ENCODE measurements at regions not wholly inside any gene's neighbourhood (a gene's known extent, or its start where the extent isn't known, plus 50 kb on each side); places are given as distances from the start of the nearest gene placed in this dataset.

DNA sequence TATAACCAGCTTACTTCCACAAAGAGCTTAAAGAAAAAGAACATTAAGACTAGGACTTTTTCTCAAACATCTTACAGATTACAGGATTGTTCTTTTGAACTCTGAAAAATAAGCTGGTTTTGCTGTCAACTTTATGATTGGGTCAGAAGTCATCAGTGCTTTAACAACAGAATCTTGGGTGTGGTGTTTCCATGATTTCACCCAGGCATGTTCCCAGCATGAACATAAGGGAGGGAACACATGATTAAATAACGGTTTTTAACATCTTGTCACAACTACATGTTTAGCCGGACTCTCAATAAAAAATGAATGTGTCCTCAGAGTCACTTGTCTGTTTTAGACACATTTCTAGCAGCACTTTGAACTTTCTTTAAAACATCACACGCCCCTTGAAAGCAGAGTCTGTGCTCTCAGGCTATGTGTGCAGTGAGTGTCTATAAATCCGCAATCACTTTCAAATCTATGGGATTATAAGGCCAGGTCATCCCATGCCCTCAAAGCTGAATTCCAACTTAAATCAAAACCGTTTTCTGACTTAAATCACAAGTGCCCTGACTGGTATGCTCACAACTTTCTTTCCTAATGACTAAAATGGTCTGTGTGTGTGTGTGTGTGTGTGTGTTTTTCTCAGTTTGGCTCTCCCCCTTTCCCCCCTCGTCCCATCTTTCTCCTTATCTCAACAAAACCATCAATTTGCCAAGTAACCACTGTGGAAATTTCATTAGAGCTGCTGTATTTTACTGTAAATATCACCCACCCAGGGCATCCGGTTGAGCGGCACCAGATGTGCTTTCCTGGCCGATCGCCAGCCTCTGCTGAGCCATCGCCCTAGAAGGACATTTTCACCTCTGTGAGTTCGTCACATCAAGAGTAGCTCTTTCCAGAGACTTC, 216.8 kb upstream of the DTNBP1 start (continued):
- TF ChIP-seq, protein P1, sequence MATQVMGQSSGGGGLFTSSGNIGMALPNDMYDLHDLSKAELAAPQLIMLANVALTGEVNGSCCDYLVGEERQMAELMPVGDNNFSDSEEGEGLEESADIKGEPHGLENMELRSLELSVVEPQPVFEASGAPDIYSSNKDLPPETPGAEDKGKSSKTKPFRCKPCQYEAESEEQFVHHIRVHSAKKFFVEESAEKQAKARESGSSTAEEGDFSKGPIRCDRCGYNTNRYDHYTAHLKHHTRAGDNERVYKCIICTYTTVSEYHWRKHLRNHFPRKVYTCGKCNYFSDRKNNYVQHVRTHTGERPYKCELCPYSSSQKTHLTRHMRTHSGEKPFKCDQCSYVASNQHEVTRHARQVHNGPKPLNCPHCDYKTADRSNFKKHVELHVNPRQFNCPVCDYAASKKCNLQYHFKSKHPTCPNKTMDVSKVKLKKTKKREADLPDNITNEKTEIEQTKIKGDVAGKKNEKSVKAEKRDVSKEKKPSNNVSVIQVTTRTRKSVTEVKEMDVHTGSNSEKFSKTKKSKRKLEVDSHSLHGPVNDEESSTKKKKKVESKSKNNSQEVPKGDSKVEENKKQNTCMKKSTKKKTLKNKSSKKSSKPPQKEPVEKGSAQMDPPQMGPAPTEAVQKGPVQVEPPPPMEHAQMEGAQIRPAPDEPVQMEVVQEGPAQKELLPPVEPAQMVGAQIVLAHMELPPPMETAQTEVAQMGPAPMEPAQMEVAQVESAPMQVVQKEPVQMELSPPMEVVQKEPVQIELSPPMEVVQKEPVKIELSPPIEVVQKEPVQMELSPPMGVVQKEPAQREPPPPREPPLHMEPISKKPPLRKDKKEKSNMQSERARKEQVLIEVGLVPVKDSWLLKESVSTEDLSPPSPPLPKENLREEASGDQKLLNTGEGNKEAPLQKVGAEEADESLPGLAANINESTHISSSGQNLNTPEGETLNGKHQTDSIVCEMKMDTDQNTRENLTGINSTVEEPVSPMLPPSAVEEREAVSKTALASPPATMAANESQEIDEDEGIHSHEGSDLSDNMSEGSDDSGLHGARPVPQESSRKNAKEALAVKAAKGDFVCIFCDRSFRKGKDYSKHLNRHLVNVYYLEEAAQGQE (IDR thresholded peaks at IDR 0.05; ENCODE audit: unreplicated experiment), result no peak
- TF ChIP-seq CREB1 (CRISPR knock-in tag; IDR thresholded peaks at IDR 0.05; ENCODE audit: low read depth), result no peak
- no peak for TF ChIP-seq JUNB (IDR thresholded peaks at IDR 0.05; ENCODE audit: unreplicated experiment)
- no peak for TF ChIP-seq POLR2AphosphoS5 (IDR thresholded peaks at IDR 0.05; ENCODE audit: low read depth)
- TF ChIP-seq EZH2 (IDR thresholded peaks at IDR 0.05; ENCODE audit: low read depth, unreplicated experiment), result no peak
- TF ChIP-seq NANOG (IDR thresholded peaks at IDR 0.05; ENCODE audit: borderline replicate concordance), result no peak

DNA sequence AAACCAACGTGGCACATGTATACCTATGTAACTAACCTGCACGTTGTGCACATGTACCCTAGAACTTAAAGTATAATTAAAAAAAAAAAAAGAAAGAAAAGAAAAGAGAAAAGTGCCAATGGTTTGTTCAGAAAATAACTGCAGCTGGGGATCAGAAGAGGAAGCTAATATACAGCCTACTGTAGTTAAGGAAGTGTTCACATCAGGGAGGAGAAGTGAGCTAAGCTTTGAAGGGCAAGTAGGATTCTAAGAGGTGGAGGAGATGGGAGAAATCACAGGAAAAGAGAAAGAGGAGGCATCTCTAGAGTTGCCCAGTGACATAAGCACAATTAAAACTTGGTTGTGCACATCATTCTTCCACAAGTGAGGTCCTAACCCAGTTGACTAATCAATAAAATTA, 214.4 kb upstream of the DTNBP1 start:
- Mint-ChIP-seq H3K4me1 (peaks cover 18% of the 10 kb centered on the region), H3K9me3 (no peaks in the 10 kb centered on the region), H3K36me3 (ENCODE audit: low read depth) (no peaks in the 10 kb centered on the region), H3K27ac (no peak overlapping the region), H3K27me3 (ENCODE audit: insufficient read depth, low read depth, poor library complexity) (peaks cover 3% of the 10 kb centered on the region), H3K4me3 (no peak overlapping the region)
- Histone ChIP-seq H4K20me1 (replicated peaks; ENCODE audit: insufficient read depth) (no peaks in the 10 kb centered on the region), H3K4me2 (no peak overlapping the region), H3K9me2 (ENCODE audit: insufficient read depth) (peaks cover 9% of the 10 kb centered on the region; the same call in 1 of the 2 replicates), H3K27ac (ENCODE audit: low read depth) (no peak overlapping the region), H3K79me2 (replicated peaks; ENCODE audit: insufficient read depth) (no peaks in the 10 kb centered on the region), H3K27me3 (ENCODE audit: insufficient read depth) (no peaks in the 10 kb centered on the region), H2AFZ (no peak overlapping the region), H3K36me3 (ENCODE audit: insufficient read depth) (no peaks in the 10 kb centered on the region), H3K4me1 (ENCODE audit: insufficient read depth) (peaks cover 24% of the 10 kb centered on the region), H3K4me3 (no peak overlapping the region), H3F3A (replicated peaks; ENCODE audit: low read depth) (no peaks in the 10 kb centered on the region)
- ATAC-seq (no peak), DNase-seq (ENCODE audit: low spot score) (no peak)
- TF ChIP-seq, protein P2, sequence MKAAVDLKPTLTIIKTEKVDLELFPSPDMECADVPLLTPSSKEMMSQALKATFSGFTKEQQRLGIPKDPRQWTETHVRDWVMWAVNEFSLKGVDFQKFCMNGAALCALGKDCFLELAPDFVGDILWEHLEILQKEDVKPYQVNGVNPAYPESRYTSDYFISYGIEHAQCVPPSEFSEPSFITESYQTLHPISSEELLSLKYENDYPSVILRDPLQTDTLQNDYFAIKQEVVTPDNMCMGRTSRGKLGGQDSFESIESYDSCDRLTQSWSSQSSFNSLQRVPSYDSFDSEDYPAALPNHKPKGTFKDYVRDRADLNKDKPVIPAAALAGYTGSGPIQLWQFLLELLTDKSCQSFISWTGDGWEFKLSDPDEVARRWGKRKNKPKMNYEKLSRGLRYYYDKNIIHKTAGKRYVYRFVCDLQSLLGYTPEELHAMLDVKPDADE (IDR thresholded peaks at IDR 0.05), result no peak
- TF ChIP-seq EZH2phosphoT487 (IDR thresholded peaks at IDR 0.05; ENCODE audit: unreplicated experiment) (no peak), CREB1 (CRISPR knock-in tag; IDR thresholded peaks at IDR 0.05; ENCODE audit: low read depth) (no peak), ZNF331 (CRISPR knock-in tag; IDR thresholded peaks at IDR 0.05; ENCODE audit: low read depth) (no peak), NANOG (IDR thresholded peaks at IDR 0.05; ENCODE audit: borderline replicate concordance) (no peak)
- TF ChIP-seq, protein P3, sequence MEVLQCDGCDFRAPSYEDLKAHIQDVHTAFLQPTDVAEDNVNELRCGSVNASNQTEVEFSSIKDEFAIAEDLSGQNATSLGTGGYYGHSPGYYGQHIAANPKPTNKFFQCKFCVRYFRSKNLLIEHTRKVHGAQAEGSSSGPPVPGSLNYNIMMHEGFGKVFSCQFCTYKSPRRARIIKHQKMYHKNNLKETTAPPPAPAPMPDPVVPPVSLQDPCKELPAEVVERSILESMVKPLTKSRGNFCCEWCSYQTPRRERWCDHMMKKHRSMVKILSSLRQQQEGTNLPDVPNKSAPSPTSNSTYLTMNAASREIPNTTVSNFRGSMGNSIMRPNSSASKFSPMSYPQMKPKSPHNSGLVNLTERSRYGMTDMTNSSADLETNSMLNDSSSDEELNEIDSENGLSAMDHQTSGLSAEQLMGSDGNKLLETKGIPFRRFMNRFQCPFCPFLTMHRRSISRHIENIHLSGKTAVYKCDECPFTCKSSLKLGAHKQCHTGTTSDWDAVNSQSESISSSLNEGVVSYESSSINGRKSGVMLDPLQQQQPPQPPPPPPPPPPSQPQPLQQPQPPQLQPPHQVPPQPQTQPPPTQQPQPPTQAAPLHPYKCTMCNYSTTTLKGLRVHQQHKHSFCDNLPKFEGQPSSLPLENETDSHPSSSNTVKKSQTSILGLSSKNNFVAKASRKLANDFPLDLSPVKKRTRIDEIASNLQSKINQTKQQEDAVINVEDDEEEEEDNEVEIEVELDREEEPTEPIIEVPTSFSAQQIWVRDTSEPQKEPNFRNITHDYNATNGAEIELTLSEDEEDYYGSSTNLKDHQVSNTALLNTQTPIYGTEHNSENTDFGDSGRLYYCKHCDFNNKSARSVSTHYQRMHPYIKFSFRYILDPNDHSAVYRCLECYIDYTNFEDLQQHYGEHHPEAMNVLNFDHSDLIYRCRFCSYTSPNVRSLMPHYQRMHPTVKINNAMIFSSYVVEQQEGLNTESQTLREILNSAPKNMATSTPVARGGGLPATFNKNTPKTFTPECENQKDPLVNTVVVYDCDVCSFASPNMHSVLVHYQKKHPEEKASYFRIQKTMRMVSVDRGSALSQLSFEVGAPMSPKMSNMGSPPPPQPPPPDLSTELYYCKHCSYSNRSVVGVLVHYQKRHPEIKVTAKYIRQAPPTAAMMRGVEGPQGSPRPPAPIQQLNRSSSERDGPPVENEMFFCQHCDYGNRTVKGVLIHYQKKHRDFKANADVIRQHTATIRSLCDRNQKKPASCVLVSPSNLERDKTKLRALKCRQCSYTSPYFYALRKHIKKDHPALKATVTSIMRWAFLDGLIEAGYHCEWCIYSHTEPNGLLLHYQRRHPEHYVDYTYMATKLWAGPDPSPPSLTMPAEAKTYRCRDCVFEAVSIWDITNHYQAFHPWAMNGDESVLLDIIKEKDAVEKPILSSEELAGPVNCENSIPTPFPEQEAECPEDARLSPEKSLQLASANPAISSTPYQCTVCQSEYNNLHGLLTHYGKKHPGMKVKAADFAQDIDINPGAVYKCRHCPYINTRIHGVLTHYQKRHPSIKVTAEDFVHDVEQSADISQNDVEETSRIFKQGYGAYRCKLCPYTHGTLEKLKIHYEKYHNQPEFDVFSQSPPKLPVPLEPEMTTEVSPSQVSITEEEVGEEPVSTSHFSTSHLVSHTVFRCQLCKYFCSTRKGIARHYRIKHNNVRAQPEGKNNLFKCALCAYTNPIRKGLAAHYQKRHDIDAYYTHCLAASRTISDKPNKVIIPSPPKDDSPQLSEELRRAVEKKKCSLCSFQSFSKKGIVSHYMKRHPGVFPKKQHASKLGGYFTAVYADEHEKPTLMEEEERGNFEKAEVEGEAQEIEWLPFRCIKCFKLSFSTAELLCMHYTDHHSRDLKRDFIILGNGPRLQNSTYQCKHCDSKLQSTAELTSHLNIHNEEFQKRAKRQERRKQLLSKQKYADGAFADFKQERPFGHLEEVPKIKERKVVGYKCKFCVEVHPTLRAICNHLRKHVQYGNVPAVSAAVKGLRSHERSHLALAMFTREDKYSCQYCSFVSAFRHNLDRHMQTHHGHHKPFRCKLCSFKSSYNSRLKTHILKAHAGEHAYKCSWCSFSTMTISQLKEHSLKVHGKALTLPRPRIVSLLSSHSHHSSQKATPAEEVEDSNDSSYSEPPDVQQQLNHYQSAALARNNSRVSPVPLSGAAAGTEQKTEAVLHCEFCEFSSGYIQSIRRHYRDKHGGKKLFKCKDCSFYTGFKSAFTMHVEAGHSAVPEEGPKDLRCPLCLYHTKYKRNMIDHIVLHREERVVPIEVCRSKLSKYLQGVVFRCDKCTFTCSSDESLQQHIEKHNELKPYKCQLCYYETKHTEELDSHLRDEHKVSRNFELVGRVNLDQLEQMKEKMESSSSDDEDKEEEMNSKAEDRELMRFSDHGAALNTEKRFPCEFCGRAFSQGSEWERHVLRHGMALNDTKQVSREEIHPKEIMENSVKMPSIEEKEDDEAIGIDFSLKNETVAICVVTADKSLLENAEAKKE (CRISPR knock-in tag; IDR thresholded peaks at IDR 0.05), result no peak
